HepG2 (cell line): ENCODE measurements at regions not wholly inside any gene's neighbourhood (a gene's known extent, or its start where the extent isn't known, plus 50 kb on each side); places are given as distances from the start of the nearest gene placed in this dataset.

ENCODE experiments used
- ATAC-seq: fragments of 200-7000 bp; cut with Tn5 transposase; 3 replicates; pipeline ENCODE4 v1.9.1; 2020; ENCODE audit warnings: mild to moderate bottlenecking, moderate library complexity
- BruUV-seq: library from RNA; stranded (reverse); fragments of 400-500 nt; replicated peaks from 2 replicates; lab custom pipeline; 2021; lab: Mats Ljungman, UMichigan
- CTCF ChIA-PET: fragments of 300-600 bp; formaldehyde crosslinking; extraction: SDS; loops from one replicate; lab custom pipeline; 2021; ENCODE audit warnings: low total read pairs, inconsistent platforms, low intra/inter-chr PET ratio; lab: Yijun Ruan, JAX
- POLR2A ChIA-PET: fragments of 350-600 bp; sonication (Branson Sonifier 250); formaldehyde crosslinking; loops from one replicate; lab custom pipeline; 2020; ENCODE audit warnings: antibody characterized with exemption, inconsistent platforms; lab: Yijun Ruan, JAX
- DNase-seq: peaks from one replicate; pipeline ENCODE4 v3.0.0-alpha.2; 2015; ENCODE audit warnings: low spot score
- FAIRE-seq: peaks from 3 replicates; lab custom pipeline; 2011; peaks lifted over from hg19 to GRCh38; lab: Jason Lieb, UNC
- H2AFZ ChIP-seq: one replicate; pipeline ENCODE4 v1.6.1; 2011; ENCODE audit warnings: low read length, inconsistent platforms
- H3K27ac ChIP-seq: fragments of 300-600 bp; 3 replicates; pipeline ENCODE4 v1.8.0; 2011; ENCODE audit warnings: mixed run types, mild to moderate bottlenecking, mixed read lengths, low read length, inconsistent platforms; ENCODE audit not compliant: insufficient read depth; ENCODE audit errors: extremely low read length
- H3K27me3 ChIP-seq, 2 experiments: fragments of 200-600 bp in 1 of 2; 2 replicates in 1 of 2; 3 replicates in 1 of 2; pipeline versions ENCODE4 v1.6.0 to v1.8.0; 2011; ENCODE audit warnings: low read length in 2 of 2, mild to moderate bottlenecking in 2 of 2, moderate library complexity in 2 of 2, inconsistent platforms in 1 of 2; ENCODE audit not compliant: insufficient read depth in 2 of 2, control insufficient read depth in 1 of 2
- H3K36me3 ChIP-seq, 2 experiments: fragments of 200-600 bp in 1 of 2; replicated peaks in 1 of 2; 2 replicates in 1 of 2; 3 replicates in 1 of 2; pipeline versions ENCODE4 v1.5.1 to v1.8.0; 2011; ENCODE audit warnings: low read length in 2 of 2, inconsistent platforms in 1 of 2; ENCODE audit not compliant: insufficient read depth in 2 of 2, control insufficient read depth in 1 of 2
- H3K4me1 ChIP-seq: 2 replicates; pipeline ENCODE4 v1.5.1; 2012; ENCODE audit warnings: low read length, inconsistent platforms; ENCODE audit not compliant: insufficient read depth
- H3K4me2 ChIP-seq: 2 replicates; pipeline ENCODE4 v1.6.0; 2011; ENCODE audit warnings: low read depth, low read length, inconsistent platforms
- H3K4me3 ChIP-seq, 3 experiments: fragments of 200-600 bp in 1 of 3; sonication (generic), shearing (Covaris generic) in 1 of 3; replicated peaks in 1 of 3; 2 replicates each; pipeline ENCODE4 v1.5.1; 2011 to 2016; ENCODE audit warnings: low read length in 3 of 3, inconsistent platforms in 2 of 3, low read depth in 2 of 3, mild to moderate bottlenecking in 2 of 3, control low read depth in 1 of 3, mixed read lengths in 1 of 3; ENCODE audit not compliant: insufficient read depth in 1 of 3
- H3K79me2 ChIP-seq: one replicate; pipeline ENCODE4 v1.6.1; 2011; ENCODE audit warnings: low read length, inconsistent platforms; ENCODE audit not compliant: insufficient read depth
- H3K9ac ChIP-seq: 2 replicates; pipeline ENCODE4 v1.6.0; 2011; ENCODE audit warnings: mild to moderate bottlenecking, low read depth, low read length, inconsistent platforms; ENCODE audit not compliant: insufficient read depth
- H3K9me3 ChIP-seq: 2 replicates; pipeline ENCODE4 v1.5.1; 2012; ENCODE audit warnings: mild to moderate bottlenecking, low read length
- H4K20me1 ChIP-seq: 2 replicates; pipeline ENCODE4 v1.6.0; 2011; ENCODE audit warnings: inconsistent platforms, mild to moderate bottlenecking, low read length, moderate library complexity; ENCODE audit not compliant: insufficient read depth
- CBX2 ChIP-seq, 2 experiments: fragments of 200-600 bp in 1 of 2; sonication (generic); formaldehyde crosslinking in 1 of 2; IDR thresholded peaks; 2 replicates each; pipeline versions ENCODE4 v1.7.0 to v1.8.1; 2018 to 2022; ENCODE audit warnings: low read depth in 2 of 2, low read length in 1 of 2, mild to moderate bottlenecking in 1 of 2, missing genetic modification reagents in 1 of 2
- JARID2 ChIP-seq: sonication (generic); formaldehyde crosslinking; IDR thresholded peaks from 2 replicates; pipeline ENCODE4 v1.8.1; 2023; ENCODE audit warnings: missing genetic modification reagents, inconsistent platforms; ENCODE audit not compliant: insufficient replicate concordance
- KLF15 ChIP-seq: sonication (generic); formaldehyde crosslinking; IDR thresholded peaks from 2 replicates; pipeline ENCODE4 v1.8.1; 2023; ENCODE audit warnings: borderline replicate concordance, mild to moderate bottlenecking, inconsistent platforms, missing genetic modification reagents, mixed read lengths
- LBX2 ChIP-seq: sonication (generic); formaldehyde crosslinking; IDR thresholded peaks from 2 replicates; pipeline ENCODE4 v1.5.0; 2020; ENCODE audit warnings: missing genetic modification reagents, mild to moderate bottlenecking, borderline replicate concordance
- NONO ChIP-seq, 2 experiments: fragments of 450-650 bp in 1 of 2; sonication (generic) in 1 of 2; formaldehyde crosslinking in 1 of 2; IDR thresholded peaks in 1 of 2; conservative IDR thresholded peaks in 1 of 2; 2 replicates each; pipeline versions ENCODE4 v1.6.1 to v1.8.0; 2017 to 2022; ENCODE audit warnings: mild to moderate bottlenecking in 1 of 2, missing genetic modification reagents in 1 of 2, moderate library complexity in 1 of 2
- NR2F1 ChIP-seq, 2 experiments: fragments of 450-650 bp in 1 of 2; formaldehyde crosslinking in 1 of 2; IDR thresholded peaks; 2 replicates each; pipeline versions ENCODE4 v1.5.0 to v1.6.1; 2016 to 2020; ENCODE audit warnings: mild to moderate bottlenecking in 1 of 2, missing compliant biosample characterization in 1 of 2, missing genetic modification reagents in 1 of 2, moderate library complexity in 1 of 2
- PRDM10 ChIP-seq: sonication (generic); formaldehyde crosslinking; IDR thresholded peaks from 2 replicates; pipeline ENCODE4 v1.4.0; 2020; ENCODE audit warnings: low read depth, missing genetic modification reagents
- THAP11 ChIP-seq: IDR thresholded peaks from 2 replicates; pipeline ENCODE4 v1.6.1; 2016; ENCODE audit warnings: missing biosample characterization, missing genetic modification reagents
- TRIM24 ChIP-seq: sonication (generic); formaldehyde crosslinking; IDR thresholded peaks from 2 replicates; pipeline ENCODE4 v1.8.0; 2022; ENCODE audit warnings: mild to moderate bottlenecking, missing genetic modification reagents
- ZNF292 ChIP-seq: sonication (generic); formaldehyde crosslinking; IDR thresholded peaks from 2 replicates; pipeline ENCODE4 v1.8.1; 2022; ENCODE audit warnings: mild to moderate bottlenecking, low read depth, missing genetic modification reagents, borderline replicate concordance
- ZNF605 ChIP-seq: sonication (generic); formaldehyde crosslinking; IDR thresholded peaks from 2 replicates; pipeline ENCODE4 v1.8.0; 2022; ENCODE audit warnings: mild to moderate bottlenecking, missing genetic modification reagents
- ZNF619 ChIP-seq: sonication (generic); formaldehyde crosslinking; IDR thresholded peaks from 2 replicates; pipeline ENCODE4 v1.4.0; 2020; ENCODE audit warnings: mild to moderate bottlenecking, missing genetic modification reagents
- ZSCAN29 ChIP-seq: sonication (generic); formaldehyde crosslinking; conservative IDR thresholded peaks from 2 replicates; pipeline ENCODE4 v1.4.0; 2020; ENCODE audit warnings: mild to moderate bottlenecking, missing genetic modification reagents
- WGBS: methylation state at CpG from one replicate; pipeline ENCODE4 v1.1.6; 2017; ENCODE audit warnings: low lambda C conversion rate; 5-methylcytosine and 5-hydroxymethylcytosine counted together
- in situ Hi-C: cut with HindIII; loops from 2 replicates; pipeline ENCODE4 v1.10.0; 2017; ENCODE audit warnings: low pct_unique_long_range_greater_than_20kb; ENCODE audit not compliant: extremely low pct_ligation_motif_present
- intact Hi-C: fragments of 100-400 bp; cut with micrococcal nuclease; formaldehyde crosslinking; loops from one replicate; pipeline ENCODE4 v1.10.0; 2022; ENCODE audit not compliant: unreplicated experiment
- TF ChIP-seq, protein P1 (sequence below): IDR thresholded peaks from 2 replicates; pipeline ENCODE4 v1.6.1; 2016

DNA sequence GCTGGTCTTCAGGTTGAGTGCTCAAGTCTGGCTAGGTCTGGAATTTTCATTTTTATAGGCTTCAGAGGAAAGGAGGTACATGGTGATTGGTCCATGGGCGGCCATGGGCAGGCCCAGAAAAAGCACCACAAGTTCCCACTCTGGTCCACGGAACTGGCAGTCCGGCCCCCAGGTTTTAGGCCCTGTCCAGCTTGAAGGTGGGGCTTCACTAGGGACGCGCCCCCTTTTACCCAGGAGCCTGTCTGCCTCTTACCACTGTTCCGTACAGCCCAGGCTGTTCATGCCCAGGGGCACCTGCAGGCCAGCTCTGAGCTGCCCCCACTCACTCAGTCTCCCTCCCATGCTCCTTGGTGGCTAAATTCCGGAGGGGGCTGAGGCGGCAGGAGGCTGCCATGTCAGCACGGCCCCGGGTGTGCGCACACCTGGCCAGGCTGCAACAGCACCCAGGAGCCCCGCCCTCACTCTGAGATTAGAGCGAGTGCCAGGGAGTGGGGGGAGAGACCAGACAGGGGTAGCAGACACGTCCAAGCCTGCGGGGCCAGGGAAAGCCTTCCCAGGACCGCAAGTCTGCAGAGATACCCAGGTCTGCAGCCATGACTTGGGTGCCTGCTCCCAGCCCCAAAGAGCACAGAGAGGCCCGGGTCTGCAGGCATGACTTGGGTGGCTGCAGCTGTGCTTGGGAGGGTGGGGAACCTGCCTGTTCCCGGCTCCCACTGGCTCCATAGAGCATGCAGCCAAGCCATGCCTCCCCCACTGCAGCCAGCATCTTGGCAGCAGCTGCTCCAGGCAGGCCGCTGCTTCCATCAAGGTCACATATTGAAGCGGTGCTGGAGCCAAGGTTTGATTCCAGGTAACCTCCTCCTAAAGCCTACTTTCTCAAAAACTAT, 390.2 kb upstream of the SGCD start:
- POLR2A ChIA-PET = no interaction called here
- no peak for FAIRE-seq

More for the DNA sequence above, 390.2 kb upstream of the SGCD start:
- intact Hi-C loops = no loop called here
- no TSS peak for BruUV-seq
- H3K4me3 ChIP-seq = no peak overlapping the region
- no peak overlapping the region for H3K4me2 ChIP-seq
- ATAC-seq = no peak
- no peaks in the 10 kb centered on the region for H3K79me2 ChIP-seq
- no peaks in the 10 kb centered on the region for H3K4me1 ChIP-seq
- DNase-seq = no peak
- 35% methylated on average over 10 of the region's 20 CpGs for WGBS
- H4K20me1 ChIP-seq = no peaks in the 10 kb centered on the region
- no peak overlapping the region for H3K9ac ChIP-seq
- in situ Hi-C loops = loop anchor here (25.0 kb wide), 1 partner anchor 1201 kb away; the partner anchor contains the start of gene MED7
- CTCF ChIA-PET = no interaction called here
- H2AFZ ChIP-seq = no peak overlapping the region
- TF ChIP-seq LBX2 (CRISPR knock-in tag) (no peak), NR2F1 (CRISPR knock-in tag; IDR thresholded peaks at IDR 0.05) (no peak), ZSCAN29 (CRISPR knock-in tag) (no peak), THAP11 (CRISPR knock-in tag) (no peak), ZNF619 (CRISPR knock-in tag) (no peak), CBX2 (IDR thresholded peaks at IDR 0.05; ENCODE audit: low read depth, low read length) (no peak), CBX2 (CRISPR knock-in tag; IDR thresholded peaks at IDR 0.05; ENCODE audit: low read depth) (no peak), PRDM10 (no peak), TRIM24 (CRISPR knock-in tag) (no peak), JARID2 (no peak), ZNF292 (CRISPR knock-in tag) (no peak), KLF15 (CRISPR knock-in tag) (no peak), NONO (IDR thresholded peaks at IDR 0.05) (no peak), NONO (CRISPR knock-in tag; conservative IDR thresholded peaks at IDR 0.05) (no peak), ZNF605 (CRISPR knock-in tag) (no peak)
- TF ChIP-seq, protein P1, sequence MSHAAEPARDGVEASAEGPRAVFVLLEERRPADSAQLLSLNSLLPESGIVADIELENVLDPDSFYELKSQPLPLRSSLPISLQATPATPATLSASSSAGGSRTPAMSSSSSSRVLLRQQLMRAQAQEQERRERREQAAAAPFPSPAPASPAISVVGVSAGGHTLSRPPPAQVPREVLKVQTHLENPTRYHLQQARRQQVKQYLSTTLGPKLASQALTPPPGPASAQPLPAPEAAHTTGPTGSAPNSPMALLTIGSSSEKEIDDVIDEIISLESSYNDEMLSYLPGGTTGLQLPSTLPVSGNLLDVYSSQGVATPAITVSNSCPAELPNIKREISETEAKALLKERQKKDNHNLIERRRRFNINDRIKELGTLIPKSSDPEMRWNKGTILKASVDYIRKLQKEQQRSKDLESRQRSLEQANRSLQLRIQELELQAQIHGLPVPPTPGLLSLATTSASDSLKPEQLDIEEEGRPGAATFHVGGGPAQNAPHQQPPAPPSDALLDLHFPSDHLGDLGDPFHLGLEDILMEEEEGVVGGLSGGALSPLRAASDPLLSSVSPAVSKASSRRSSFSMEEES (CRISPR knock-in tag) = no peak
- H3K9me3 ChIP-seq = no peaks in the 10 kb centered on the region
- no peak overlapping the region for H3K27ac ChIP-seq
- no peaks in the 10 kb centered on the region for H3K36me3 ChIP-seq
- H3K27me3 ChIP-seq = no peaks in the 10 kb centered on the region
